Heart left ventricle (tissue), 16 donors: ENCODE measurements at regions not wholly inside any gene's neighbourhood (a gene's known extent, or its start where the extent isn't known, plus 50 kb on each side); places are given as distances from the start of the nearest gene placed in this dataset.
A peak's percentile ranks its signal among the peaks of the same experiment; 100 is the strongest.

Experiments
- ATAC-seq, 4 donors: fragments of 200-7000 bp; cut with Tn5 transposase; one replicate each; pipeline ENCODE4 v1.9.1; 2020 to 2022; ENCODE audit warnings: moderate library complexity in 4 of 4, mild to moderate bottlenecking in 3 of 4, moderate number of reproducible peaks in 1 of 4
- DNase-seq, 5 donors: peaks; one replicate each; pipeline ENCODE4 v3.0.0-alpha.2; 2020
- H3K27ac ChIP-seq, 12 donors: fragments of 200-600 bp; sonication (generic) in 4 of 12; one replicate each; pipeline versions ENCODE4 v1.5.0 to v1.8.0; 2016 to 2022; ENCODE audit warnings: mild to moderate bottlenecking in 2 of 12
- H3K27me3 ChIP-seq, 9 donors: fragments of 200-600 bp; sonication (generic) in 2 of 9; one replicate each; pipeline versions ENCODE4 v1.5.1 to v1.8.0; 2016 to 2022; ENCODE audit warnings: mild to moderate bottlenecking in 3 of 9
- H3K36me3 ChIP-seq, 9 donors: fragments of 200-600 bp; sonication (generic) in 2 of 9; one replicate each; pipeline versions ENCODE4 v1.5.0 to v1.8.0; 2018 to 2022; ENCODE audit warnings: mild to moderate bottlenecking in 2 of 9
- H3K4me1 ChIP-seq, 12 donors: fragments of 200-600 bp; sonication (generic) in 4 of 12; one replicate each; pipeline versions ENCODE4 v1.5.0 to v1.8.0; 2016 to 2022; ENCODE audit warnings: mild to moderate bottlenecking in 3 of 12
- H3K4me3 ChIP-seq, 12 donors: fragments of 200-600 bp; sonication (generic) in 4 of 12; one replicate each; pipeline versions ENCODE4 v1.5.0 to v1.8.0; 2017 to 2022; ENCODE audit warnings: mild to moderate bottlenecking in 9 of 12, moderate library complexity in 4 of 12
- H3K9me3 ChIP-seq, 12 donors: fragments of 200-600 bp; sonication (generic) in 4 of 12; one replicate each; pipeline versions ENCODE4 v1.5.0 to v1.8.0; 2016 to 2022; ENCODE audit warnings: mild to moderate bottlenecking in 1 of 12
- POLR2A ChIP-seq, 2 donors: fragments of 450-650 bp; IDR thresholded peaks; one replicate each; pipeline ENCODE4 v1.6.1; 2017; ENCODE audit warnings: antibody characterized with exemption in 2 of 2, mild to moderate bottlenecking in 2 of 2, moderate library complexity in 2 of 2
- WGBS, 4 donors: extraction: QIAGEN DNeasy Blood & Tissue Kit in 2 of 4; methylation state at CpG; one replicate each; pipeline versions ENCODE4 v1.1.5 to v1.1.7; 2013 to 2018; 5-methylcytosine and 5-hydroxymethylcytosine counted together
- intact Hi-C, 10 donors: fragments of 100-400 bp; cut with DNase I; formaldehyde crosslinking; loops; one replicate each; pipeline versions ENCODE4 v1.11.1 to v1.14.2; 2022
- TF ChIP-seq, protein P1 (sequence below), 12 donors: fragments of 200-600 bp; sonication (generic) in 4 of 12; IDR thresholded peaks; one replicate each; pipeline versions ENCODE4 v1.5.0 to v1.8.0; 2018 to 2022; ENCODE audit warnings: antibody characterized with exemption in 12 of 12, mild to moderate bottlenecking in 5 of 12
- donor health status: ischemic (EF 13 %, LVEDD 7.1; RV severe dilation, severe dysfunction).
- donor health status: healthy with polysubstance abuse.
- donor health status: DM: no; HTN: yes; CAD: no.
- donor health status: DM: no; HTN: no; CAD: no.
- donor health status: ischemic (EF 25% LVEDD 6.9; RV normal size, moderate dysfunction).
- donor health status: ischemic (EF 25% LVEDD 5.7; RV mildly dilated, moderate dysfunction).
- donor health status: healthy.
- donor health status: DM: yes; HTN: yes; CAD: no.
- donor health status: ischemic (EF 35%, LVEDD 5.7; RV mildly dilated, moderate dysfunction).
- donor health status: nonischemic (EF 11% LVEDD 7.7; RV severe dilation, severe dysfunction).
- donor health status: DM: yes; HTN: yes; CAD: no.
- donor health status: PGD.
- donor health status: ischemic (EF 29% LVEDD 5.4; RV normal size, mild dysfunction).
- donor health status: nonischemic (EF 23%, LVEDD 6.1; RV moderate dilation, normal function).

DNA sequence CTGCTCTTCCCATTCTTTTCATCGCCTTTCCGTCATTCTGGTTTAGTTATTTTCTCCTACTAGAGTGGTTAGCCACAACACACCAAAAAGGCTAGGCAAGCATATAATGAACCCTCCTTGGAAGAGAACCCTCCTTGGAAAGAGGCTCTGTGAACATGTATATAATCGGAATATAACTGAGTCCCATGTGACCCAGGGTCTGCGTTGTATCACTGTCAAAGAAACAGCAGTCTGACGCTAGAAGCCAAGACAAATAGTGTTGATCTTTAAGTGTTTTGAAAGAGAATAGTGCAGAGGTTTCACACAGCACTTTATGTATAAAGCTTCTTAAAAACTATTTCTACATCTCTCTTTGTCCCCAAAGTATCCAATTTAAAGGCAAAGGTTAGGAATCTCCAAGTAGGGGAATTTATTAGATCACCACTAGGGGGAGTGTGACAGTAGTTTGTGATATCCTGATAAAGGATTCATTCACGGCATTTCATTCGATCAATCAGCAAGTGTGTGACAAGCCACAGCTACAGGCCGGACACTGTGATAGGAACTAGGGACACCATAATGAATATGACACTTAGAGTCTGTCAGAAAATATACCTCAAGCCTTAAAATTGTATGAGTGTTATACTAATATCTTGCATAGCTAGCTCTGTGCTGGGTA, 395.3 kb downstream of the CD109 start:
- peaks cover 0 to 7% (median 0%) of the 10 kb centered on the region in 12 donors for H3K4me1 ChIP-seq
- H3K27me3 ChIP-seq = no peaks in the 10 kb centered on the region
- no peak overlapping the region for H3K4me3 ChIP-seq
- no peak for DNase-seq
- no peaks in the 10 kb centered on the region for H3K36me3 ChIP-seq
- intact Hi-C loops = loop anchor here in 9 of 10 donors (2.0 to 10.0 kb wide), 6 partner anchors 484 to 1124 kb away; partner anchors contain the start of gene COL12A1 (in 7 of the 9)
- 35 to 47% (median 37%) methylated on average over 8 of the region's 8 CpGs for WGBS, 4 donors
- no peak for TF ChIP-seq POLR2A (IDR thresholded peaks at IDR 0.05)
- TF ChIP-seq, protein P1, sequence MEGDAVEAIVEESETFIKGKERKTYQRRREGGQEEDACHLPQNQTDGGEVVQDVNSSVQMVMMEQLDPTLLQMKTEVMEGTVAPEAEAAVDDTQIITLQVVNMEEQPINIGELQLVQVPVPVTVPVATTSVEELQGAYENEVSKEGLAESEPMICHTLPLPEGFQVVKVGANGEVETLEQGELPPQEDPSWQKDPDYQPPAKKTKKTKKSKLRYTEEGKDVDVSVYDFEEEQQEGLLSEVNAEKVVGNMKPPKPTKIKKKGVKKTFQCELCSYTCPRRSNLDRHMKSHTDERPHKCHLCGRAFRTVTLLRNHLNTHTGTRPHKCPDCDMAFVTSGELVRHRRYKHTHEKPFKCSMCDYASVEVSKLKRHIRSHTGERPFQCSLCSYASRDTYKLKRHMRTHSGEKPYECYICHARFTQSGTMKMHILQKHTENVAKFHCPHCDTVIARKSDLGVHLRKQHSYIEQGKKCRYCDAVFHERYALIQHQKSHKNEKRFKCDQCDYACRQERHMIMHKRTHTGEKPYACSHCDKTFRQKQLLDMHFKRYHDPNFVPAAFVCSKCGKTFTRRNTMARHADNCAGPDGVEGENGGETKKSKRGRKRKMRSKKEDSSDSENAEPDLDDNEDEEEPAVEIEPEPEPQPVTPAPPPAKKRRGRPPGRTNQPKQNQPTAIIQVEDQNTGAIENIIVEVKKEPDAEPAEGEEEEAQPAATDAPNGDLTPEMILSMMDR (IDR thresholded peaks at IDR 0.05) = peak; percentile 54 to 80 (median 68)
- ATAC-seq = peak in 3 of 4 donors; percentile 37 to 39 (median 39)
- H3K27ac ChIP-seq = peak overlapping the region in 4 of 12 donors; percentile 5 to 49 (median 8)
- H3K9me3 ChIP-seq = no peaks in the 10 kb centered on the region

GRCh38 chr6:74087899-74088298, 391.9 kb downstream of the CD109 start:
- no peak for DNase-seq
- Histone ChIP-seq H3K4me1 (peaks cover 0 to 7% (median 0%) of the 10 kb centered on the region in 12 donors), H3K36me3 (no peaks in the 10 kb centered on the region), H3K4me3 (no peak overlapping the region), H3K9me3 (no peaks in the 10 kb centered on the region), H3K27ac (no peak overlapping the region), H3K27me3 (no peaks in the 10 kb centered on the region)
- 39 to 55% (median 44%) methylated on average over 2 of the region's 2 CpGs for WGBS, 4 donors
- no peak for ATAC-seq
- intact Hi-C loops = loop anchor here in 4 of 10 donors (5.0 to 10.0 kb wide), 4 partner anchors 343 to 1119 kb away; partner anchors contain the start of gene COL12A1 (in 1 of the 4)
- TF ChIP-seq POLR2A (IDR thresholded peaks at IDR 0.05) = no peak
- TF ChIP-seq, protein P1 (IDR thresholded peaks at IDR 0.05) = peak in 5 of 12 donors; percentile 30 to 45 (median 36)

GRCh38 chr6:74075896-74076295, 379.9 kb downstream of the CD109 start:
- H3K4me3 ChIP-seq = no peak overlapping the region
- peaks cover 0 to 6% (median 0%) of the 10 kb centered on the region in 12 donors for H3K4me1 ChIP-seq
- ATAC-seq (no peak), DNase-seq (no peak)
- intact Hi-C loops = loop anchor here in 1 of 10 donors (10.0 kb wide), 1 partner anchor 331 kb away; no protein-coding TSS in a partner anchor
- H3K27me3 ChIP-seq = no peaks in the 10 kb centered on the region
- H3K27ac ChIP-seq = peak overlapping the region in 4 of 12 donors; percentile 31 to 64 (median 51)
- WGBS, 4 donors = 66 to 77% (median 69%) methylated on average over 2 of the region's 2 CpGs
- no peaks in the 10 kb centered on the region for H3K9me3 ChIP-seq
- TF ChIP-seq, protein P1 (IDR thresholded peaks at IDR 0.05) = no peak
- TF ChIP-seq POLR2A (IDR thresholded peaks at IDR 0.05) = no peak
- no peaks in the 10 kb centered on the region for H3K36me3 ChIP-seq

GRCh38 chr6:74075323-74075722, 379.3 kb downstream of the CD109 start:
- peak overlapping the region in 6 of 12 donors; percentile 25 to 64 (median 47) for H3K27ac ChIP-seq

More at GRCh38 chr6:74075323-74075722, 379.3 kb downstream of the CD109 start:
- H3K36me3 ChIP-seq = no peaks in the 10 kb centered on the region
- no peaks in the 10 kb centered on the region for H3K27me3 ChIP-seq
- no peak overlapping the region for H3K4me3 ChIP-seq
- peak in 4 of 5 donors; percentile 35 to 47 (median 42) for DNase-seq
- WGBS, 4 donors = 53 to 68% (median 62%) methylated on average over 3 of the region's 3 CpGs
- H3K4me1 ChIP-seq = peaks cover 0 to 6% (median 0%) of the 10 kb centered on the region in 12 donors
- intact Hi-C loops = loop anchor here in 1 of 10 donors (10.0 kb wide), 1 partner anchor 331 kb away; no protein-coding TSS in a partner anchor
- ATAC-seq = peak in 3 of 4 donors; percentile 78 to 86 (median 82)
- no peak for TF ChIP-seq POLR2A (IDR thresholded peaks at IDR 0.05)
- H3K9me3 ChIP-seq = no peaks in the 10 kb centered on the region
